ENCODE measurements at regions not wholly inside any gene's neighbourhood (a gene's known extent, or its start where the extent isn't known, plus 50 kb on each side); places are given as distances from the start of the nearest gene placed in this dataset.

GRCh38 chr9:13728917-13729811, 449.7 kb upstream of the MPDZ start:
- no peaks in the 10 kb centered on the region for H3K4me1 ChIP-seq (ENCODE audit: control insufficient read depth in 1 of 2, insufficient read depth in 2 of 2, low read length in 2 of 2)
- no peaks in the 10 kb centered on the region for H3K9me3 ChIP-seq (ENCODE audit: control insufficient read depth in 1 of 2, low read length in 2 of 2)
- no peaks in the 10 kb centered on the region for H3K27me3 ChIP-seq (ENCODE audit: control insufficient read depth in 1 of 2, insufficient read depth in 2 of 2, low read length in 2 of 2)
- no peak overlapping the region for H3K9ac ChIP-seq (ENCODE audit: low read depth in 1 of 2, low read length in 2 of 2)
- H3K36me3 ChIP-seq (ENCODE audit: control insufficient read depth in 1 of 2, insufficient read depth in 2 of 2, low read length in 2 of 2), result no peaks in the 10 kb centered on the region
- H3K4me3 ChIP-seq (ENCODE audit: low read depth in 1 of 2, low read length in 2 of 2), result no peak overlapping the region
- no peak overlapping the region for H3K27ac ChIP-seq (ENCODE audit: low read depth, low read length)

DNA sequence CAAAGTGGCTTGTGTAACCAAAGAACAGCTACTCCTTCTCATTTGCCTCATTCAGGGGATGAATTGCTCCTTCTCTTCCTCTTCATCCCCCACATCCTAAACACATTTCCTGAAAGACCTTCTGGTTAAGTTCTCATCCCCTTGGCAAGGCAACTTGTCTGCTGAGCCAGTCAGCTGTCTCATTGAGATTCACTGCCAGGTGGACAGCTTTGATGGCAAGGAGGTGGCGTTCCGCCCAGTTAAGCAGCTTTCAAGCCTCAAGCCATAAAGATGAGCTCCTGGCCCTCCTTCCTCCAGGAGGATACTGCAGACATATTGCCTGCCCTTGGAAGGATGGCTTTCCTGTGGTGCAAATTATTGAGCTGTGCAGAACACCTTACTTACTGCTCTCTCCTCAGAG, 448.6 kb upstream of the MPDZ start:
- H3K36me3 ChIP-seq (ENCODE audit: control insufficient read depth in 1 of 2, insufficient read depth in 2 of 2, low read length in 2 of 2), result no peaks in the 10 kb centered on the region
- no peaks in the 10 kb centered on the region for H3K9me3 ChIP-seq (ENCODE audit: control insufficient read depth in 1 of 2, low read length in 2 of 2)
- no peaks in the 10 kb centered on the region for H3K4me1 ChIP-seq (ENCODE audit: control insufficient read depth in 1 of 2, insufficient read depth in 2 of 2, low read length in 2 of 2)
- no peak overlapping the region for H3K4me3 ChIP-seq (ENCODE audit: low read depth in 1 of 2, low read length in 2 of 2)
- no peak overlapping the region for H3K27ac ChIP-seq (ENCODE audit: low read depth, low read length)
- no peaks in the 10 kb centered on the region for H3K27me3 ChIP-seq (ENCODE audit: control insufficient read depth in 1 of 2, insufficient read depth in 2 of 2, low read length in 2 of 2)
- no peak overlapping the region for H3K9ac ChIP-seq (ENCODE audit: low read depth in 1 of 2, low read length in 2 of 2)

GRCh38 chr9:13726746-13727145, 447.3 kb upstream of the MPDZ start:
- no peaks in the 10 kb centered on the region for H3K4me1 ChIP-seq (ENCODE audit: control insufficient read depth in 1 of 2, insufficient read depth in 2 of 2, low read length in 2 of 2)
- H3K27me3 ChIP-seq (ENCODE audit: control insufficient read depth in 1 of 2, insufficient read depth in 2 of 2, low read length in 2 of 2), result no peaks in the 10 kb centered on the region
- H3K27ac ChIP-seq (ENCODE audit: low read depth, low read length), result no peak overlapping the region
- no peaks in the 10 kb centered on the region for H3K9me3 ChIP-seq (ENCODE audit: control insufficient read depth in 1 of 2, low read length in 2 of 2)
- no peaks in the 10 kb centered on the region for H3K36me3 ChIP-seq (ENCODE audit: control insufficient read depth in 1 of 2, insufficient read depth in 2 of 2, low read length in 2 of 2)
- no peak overlapping the region for H3K9ac ChIP-seq (ENCODE audit: low read depth in 1 of 2, low read length in 2 of 2)
- no peak overlapping the region for H3K4me3 ChIP-seq (ENCODE audit: low read depth in 1 of 2, low read length in 2 of 2)

- no peaks in the 10 kb centered on the region for H3K36me3 ChIP-seq (ENCODE audit: control insufficient read depth in 1 of 2, insufficient read depth in 2 of 2, low read length in 2 of 2)
- no peaks in the 10 kb centered on the region for H3K27me3 ChIP-seq (ENCODE audit: control insufficient read depth in 1 of 2, insufficient read depth in 2 of 2, low read length in 2 of 2)
- H3K27ac ChIP-seq (ENCODE audit: low read depth, low read length), result no peak overlapping the region
- H3K9me3 ChIP-seq (ENCODE audit: control insufficient read depth in 1 of 2, low read length in 2 of 2), result no peaks in the 10 kb centered on the region
- no peak overlapping the region for H3K9ac ChIP-seq (ENCODE audit: low read depth in 1 of 2, low read length in 2 of 2)
- H3K4me1 ChIP-seq (ENCODE audit: control insufficient read depth in 1 of 2, insufficient read depth in 2 of 2, low read length in 2 of 2), result no peaks in the 10 kb centered on the region
- H3K4me3 ChIP-seq (ENCODE audit: low read depth in 1 of 2, low read length in 2 of 2), result no peak overlapping the region
Measured at GRCh38 chr9:13725516-13725915, 446.0 kb upstream of the MPDZ start.

- no peaks in the 10 kb centered on the region for H3K4me1 ChIP-seq (ENCODE audit: control insufficient read depth in 1 of 2, insufficient read depth in 2 of 2, low read length in 2 of 2)
- no peaks in the 10 kb centered on the region for H3K9me3 ChIP-seq (ENCODE audit: control insufficient read depth in 1 of 2, low read length in 2 of 2)
- no peaks in the 10 kb centered on the region for H3K27me3 ChIP-seq (ENCODE audit: control insufficient read depth in 1 of 2, insufficient read depth in 2 of 2, low read length in 2 of 2)
- no peak overlapping the region for H3K27ac ChIP-seq (ENCODE audit: low read depth, low read length)
- no peak overlapping the region for H3K9ac ChIP-seq (ENCODE audit: low read depth in 1 of 2, low read length in 2 of 2)
- no peaks in the 10 kb centered on the region for H3K36me3 ChIP-seq (ENCODE audit: control insufficient read depth in 1 of 2, insufficient read depth in 2 of 2, low read length in 2 of 2)
- H3K4me3 ChIP-seq (ENCODE audit: low read depth in 1 of 2, low read length in 2 of 2), result no peak overlapping the region
Measured at GRCh38 chr9:13721481-13722235, 442.2 kb upstream of the MPDZ start.

- H3K9ac ChIP-seq (ENCODE audit: low read depth in 1 of 2, low read length in 2 of 2), result no peak overlapping the region
- no peaks in the 10 kb centered on the region for H3K4me1 ChIP-seq (ENCODE audit: control insufficient read depth in 1 of 2, insufficient read depth in 2 of 2, low read length in 2 of 2)
- no peak overlapping the region for H3K27ac ChIP-seq (ENCODE audit: low read depth, low read length)
- H3K4me3 ChIP-seq (ENCODE audit: low read depth in 1 of 2, low read length in 2 of 2), result no peak overlapping the region
- no peaks in the 10 kb centered on the region for H3K27me3 ChIP-seq (ENCODE audit: control insufficient read depth in 1 of 2, insufficient read depth in 2 of 2, low read length in 2 of 2)
- no peaks in the 10 kb centered on the region for H3K36me3 ChIP-seq (ENCODE audit: control insufficient read depth in 1 of 2, insufficient read depth in 2 of 2, low read length in 2 of 2)
- no peaks in the 10 kb centered on the region for H3K9me3 ChIP-seq (ENCODE audit: control insufficient read depth in 1 of 2, low read length in 2 of 2)
Measured at GRCh38 chr9:13719981-13720676, 440.6 kb upstream of the MPDZ start.

DNA sequence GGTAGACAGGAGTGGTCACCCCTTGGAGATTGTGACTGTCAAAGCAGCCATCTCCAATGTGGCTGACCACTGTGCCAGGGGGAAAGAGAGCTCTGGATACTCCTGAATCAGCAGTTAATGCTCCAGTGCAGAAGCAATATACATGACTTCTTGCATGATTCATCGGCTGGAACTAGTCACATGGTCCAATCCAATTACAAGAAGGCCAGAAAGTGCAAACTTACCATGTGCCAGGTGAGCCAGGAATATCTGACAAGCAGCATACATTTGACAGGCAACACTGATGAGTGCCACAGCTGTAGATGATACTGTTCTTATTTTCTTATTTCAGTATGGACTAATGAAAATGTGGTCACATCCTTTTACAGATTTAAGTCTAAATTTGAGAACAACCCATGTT, 440.0 kb upstream of the MPDZ start:
- no peak overlapping the region for H3K27ac ChIP-seq (ENCODE audit: low read depth, low read length)
- H3K9me3 ChIP-seq (ENCODE audit: control insufficient read depth in 1 of 2, low read length in 2 of 2), result no peaks in the 10 kb centered on the region
- no peaks in the 10 kb centered on the region for H3K27me3 ChIP-seq (ENCODE audit: control insufficient read depth in 1 of 2, insufficient read depth in 2 of 2, low read length in 2 of 2)
- H3K9ac ChIP-seq (ENCODE audit: low read depth in 1 of 2, low read length in 2 of 2), result no peak overlapping the region
- H3K36me3 ChIP-seq (ENCODE audit: control insufficient read depth in 1 of 2, insufficient read depth in 2 of 2, low read length in 2 of 2), result no peaks in the 10 kb centered on the region
- no peak overlapping the region for H3K4me3 ChIP-seq (ENCODE audit: low read depth in 1 of 2, low read length in 2 of 2)
- no peaks in the 10 kb centered on the region for H3K4me1 ChIP-seq (ENCODE audit: control insufficient read depth in 1 of 2, insufficient read depth in 2 of 2, low read length in 2 of 2)

DNA sequence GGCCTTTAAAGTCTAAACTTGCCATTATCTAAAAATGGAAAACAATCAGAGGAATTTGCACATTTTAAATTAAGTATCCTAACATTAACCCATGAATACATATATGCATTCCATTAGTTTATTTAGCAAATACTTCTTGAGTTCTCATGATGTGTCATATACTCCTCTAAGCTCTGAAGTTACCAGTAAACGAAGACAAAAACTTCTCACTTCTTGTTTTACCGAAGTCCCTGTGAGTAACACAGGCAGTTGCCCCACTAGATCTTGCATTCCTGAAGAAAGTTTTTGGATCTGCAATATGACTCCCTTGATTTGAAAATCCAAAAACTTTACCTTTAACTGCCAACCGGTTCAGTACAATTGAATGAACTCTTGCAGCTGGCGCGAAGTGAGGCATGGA, 439.0 kb upstream of the MPDZ start:
- Histone ChIP-seq H3K27me3 (ENCODE audit: control insufficient read depth in 1 of 2, insufficient read depth in 2 of 2, low read length in 2 of 2) (no peaks in the 10 kb centered on the region), H3K9me3 (ENCODE audit: control insufficient read depth in 1 of 2, low read length in 2 of 2) (no peaks in the 10 kb centered on the region), H3K27ac (ENCODE audit: low read depth, low read length) (no peak overlapping the region), H3K9ac (ENCODE audit: low read depth in 1 of 2, low read length in 2 of 2) (no peak overlapping the region), H3K36me3 (ENCODE audit: control insufficient read depth in 1 of 2, insufficient read depth in 2 of 2, low read length in 2 of 2) (no peaks in the 10 kb centered on the region), H3K4me1 (ENCODE audit: control insufficient read depth in 1 of 2, insufficient read depth in 2 of 2, low read length in 2 of 2) (no peaks in the 10 kb centered on the region), H3K4me3 (ENCODE audit: low read depth in 1 of 2, low read length in 2 of 2) (no peak overlapping the region)

- no peaks in the 10 kb centered on the region for H3K36me3 ChIP-seq (ENCODE audit: control insufficient read depth in 1 of 2, insufficient read depth in 2 of 2, low read length in 2 of 2)
- H3K27ac ChIP-seq (ENCODE audit: low read depth, low read length), result no peak overlapping the region
- no peak overlapping the region for H3K9ac ChIP-seq (ENCODE audit: low read depth in 1 of 2, low read length in 2 of 2)
- no peaks in the 10 kb centered on the region for H3K9me3 ChIP-seq (ENCODE audit: control insufficient read depth in 1 of 2, low read length in 2 of 2)
- H3K4me3 ChIP-seq (ENCODE audit: low read depth in 1 of 2, low read length in 2 of 2), result no peak overlapping the region
- H3K4me1 ChIP-seq (ENCODE audit: control insufficient read depth in 1 of 2, insufficient read depth in 2 of 2, low read length in 2 of 2), result no peaks in the 10 kb centered on the region
- no peaks in the 10 kb centered on the region for H3K27me3 ChIP-seq (ENCODE audit: control insufficient read depth in 1 of 2, insufficient read depth in 2 of 2, low read length in 2 of 2)
Measured at GRCh38 chr9:13718086-13718485, 438.6 kb upstream of the MPDZ start.

Data from duodenal mucosa (tissue), 2 donors.